Thyroid gland (tissue), 4 donors: ENCODE measurements at regions not wholly inside any gene's neighbourhood (a gene's known extent, or its start where the extent isn't known, plus 50 kb on each side); places are given as distances from the start of the nearest gene placed in this dataset.

ENCODE experiments used
- DNase-seq, 2 donors: peaks; one replicate each; pipeline ENCODE4 v3.0.0-alpha.2; 2019
- H3K27ac ChIP-seq, 3 donors: fragments of 200-600 bp; sonication (generic); 1 replicate in 2 of 3; 2 replicates in 1 of 3; pipeline ENCODE4 v1.5.1; 2016 to 2019; ENCODE audit warnings: mild to moderate bottlenecking in 1 of 3, moderate library complexity in 1 of 3
- H3K27me3 ChIP-seq: fragments of 200-600 bp; sonication (generic); one replicate; pipeline ENCODE4 v1.5.1; 2019
- H3K36me3 ChIP-seq, 2 donors: fragments of 200-600 bp; sonication (generic); one replicate each; pipeline ENCODE4 v1.5.1; 2016 to 2019
- H3K4me1 ChIP-seq, 2 donors: fragments of 200-600 bp; sonication (generic); one replicate each; pipeline ENCODE4 v1.5.1; 2017 to 2019
- H3K4me3 ChIP-seq, 3 donors: fragments of 200-600 bp; sonication (generic); replicated peaks in 1 of 3; 1 replicate in 2 of 3; 2 replicates in 1 of 3; pipeline ENCODE4 v1.5.1; 2016; ENCODE audit warnings: mild to moderate bottlenecking in 1 of 3
- H3K9me3 ChIP-seq: fragments of 200-600 bp; sonication (generic); one replicate; pipeline ENCODE4 v1.5.1; 2017
- CTCF ChIP-seq, 6 experiments: fragments of 200-600 bp in 3 of 6; fragments of 450-650 bp in 3 of 6; sonication (generic) in 3 of 6; IDR thresholded peaks; one replicate each; pipeline ENCODE4 v1.5.1; 2016 to 2019; ENCODE audit warnings: antibody characterized with exemption in 6 of 6, mild to moderate bottlenecking in 2 of 6, inconsistent platforms in 1 of 6, moderate library complexity in 1 of 6
- POLR2A ChIP-seq, 2 donors: fragments of 450-650 bp; IDR thresholded peaks; one replicate each; pipeline ENCODE4 v1.6.1; 2017; ENCODE audit warnings: antibody characterized with exemption in 2 of 2, mild to moderate bottlenecking in 2 of 2, moderate library complexity in 1 of 2
- WGBS, 2 donors: methylation state at CpG; one replicate each; pipeline ENCODE4 v1.1.5; 2017; 5-methylcytosine and 5-hydroxymethylcytosine counted together
- intact Hi-C: fragments of 100-400 bp; cut with DNase I; formaldehyde crosslinking; loops from one replicate; pipeline ENCODE4 v1.15.1; 2023

- 81 to 88% methylated on average over 3 of the region's 3 CpGs for WGBS, 2 donors
- Histone ChIP-seq H3K27me3 (no peaks in the 10 kb centered on the region), H3K27ac (no peak overlapping the region), H3K4me1 (no peaks in the 10 kb centered on the region), H3K9me3 (no peaks in the 10 kb centered on the region), H3K36me3 (no peaks in the 10 kb centered on the region), H3K4me3 (no peak overlapping the region)
- TF ChIP-seq POLR2A (IDR thresholded peaks at IDR 0.05), result no peak
- TF ChIP-seq CTCF (IDR thresholded peaks at IDR 0.05), result no peak
- DNase-seq, result no peak
- intact Hi-C loops, result no loop called here
These were observed 514.1 kb upstream of the INTU start for GRCh38 chr4:127118681-127119080.

- Histone ChIP-seq H3K27ac (no peak overlapping the region), H3K36me3 (no peaks in the 10 kb centered on the region), H3K27me3 (no peaks in the 10 kb centered on the region), H3K4me3 (no peak overlapping the region), H3K9me3 (no peaks in the 10 kb centered on the region), H3K4me1 (no peaks in the 10 kb centered on the region)
- intact Hi-C loops, result no loop called here
- no peak for DNase-seq
- 91 to 93% methylated on average over 11 of the region's 11 CpGs for WGBS, 2 donors
- TF ChIP-seq CTCF (IDR thresholded peaks at IDR 0.05) (no peak), POLR2A (IDR thresholded peaks at IDR 0.05) (no peak)
These were observed 512.2 kb upstream of the INTU start for GRCh38 chr4:127120441-127121090.

- WGBS, 2 donors, result 71 to 81% methylated on average over 2 of the region's 2 CpGs
- Histone ChIP-seq H3K36me3 (no peaks in the 10 kb centered on the region), H3K4me3 (no peak overlapping the region), H3K27ac (no peak overlapping the region), H3K4me1 (no peaks in the 10 kb centered on the region), H3K27me3 (no peaks in the 10 kb centered on the region), H3K9me3 (no peaks in the 10 kb centered on the region)
- intact Hi-C loops, result no loop called here
- TF ChIP-seq POLR2A (IDR thresholded peaks at IDR 0.05) (no peak), CTCF (IDR thresholded peaks at IDR 0.05) (peak in 3 of 6 experiments; percentile 37 to 42 (median 37))
- no peak for DNase-seq
These were observed 507.8 kb upstream of the INTU start for GRCh38 chr4:127124919-127125318.

GRCh38 chr4:127126718-127127117, 506.0 kb upstream of the INTU start:
- no peak for DNase-seq

More at GRCh38 chr4:127126718-127127117, 506.0 kb upstream of the INTU start:
- H3K36me3 ChIP-seq, result no peaks in the 10 kb centered on the region
- H3K27me3 ChIP-seq, result no peaks in the 10 kb centered on the region
- WGBS, 2 donors, result 38% methylated on average over 1 of the region's 1 CpG
- H3K27ac ChIP-seq, result no peak overlapping the region
- no peaks in the 10 kb centered on the region for H3K4me1 ChIP-seq
- H3K4me3 ChIP-seq, result no peak overlapping the region
- TF ChIP-seq POLR2A (IDR thresholded peaks at IDR 0.05) (no peak), CTCF (IDR thresholded peaks at IDR 0.05) (no peak)
- intact Hi-C loops, result no loop called here
- H3K9me3 ChIP-seq, result no peaks in the 10 kb centered on the region
